ENCODE measurements at regions not wholly inside any gene's neighbourhood (a gene's known extent, or its start where the extent isn't known, plus 50 kb on each side); places are given as distances from the start of the nearest gene placed in this dataset.

DNA sequence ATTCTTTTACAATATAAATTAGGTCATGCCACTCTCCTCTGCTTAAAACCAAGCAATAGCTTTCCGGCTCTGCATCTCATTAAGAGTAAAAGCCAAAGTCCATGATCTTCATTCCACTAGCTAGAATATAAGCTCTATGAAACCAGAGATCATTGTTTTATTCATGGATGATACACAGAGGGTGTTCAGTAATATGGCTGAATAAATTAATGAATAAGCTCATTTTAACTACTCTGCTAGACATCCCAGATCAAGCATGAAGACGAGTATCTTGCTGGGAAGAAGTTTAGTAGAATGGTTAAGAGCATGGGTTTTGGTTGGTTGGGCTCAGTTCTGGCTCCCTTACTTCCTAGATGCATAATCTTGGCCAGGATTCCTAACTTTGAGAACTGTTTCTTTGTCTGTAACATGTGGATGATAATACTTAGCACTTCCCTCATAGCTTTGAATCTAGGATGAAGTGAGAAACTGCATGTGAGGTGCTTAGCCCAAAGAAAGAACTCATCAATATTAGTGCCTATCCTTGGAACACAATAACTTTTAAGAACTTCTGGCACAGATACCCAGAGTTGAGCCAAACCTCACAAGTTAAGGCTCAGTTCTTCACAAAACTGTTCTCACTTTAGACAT, 106.8 kb downstream of the MSX2 start:
- TF ChIP-seq POLR2AphosphoS5 (IDR thresholded peaks at IDR 0.05; ENCODE audit: insufficient read depth in 1 of 2, low read depth in 1 of 2) (no peak), CTCF (IDR thresholded peaks at IDR 0.05) (no peak)
